SJCRH30 (cell line): ENCODE measurements at regions not wholly inside any gene's neighbourhood (a gene's known extent, or its start where the extent isn't known, plus 50 kb on each side); places are given as distances from the start of the nearest gene placed in this dataset.

ENCODE experiments used
- DNase-seq, 2 experiments: peaks; one replicate each; pipeline ENCODE4 v3.0.0-alpha.2; 2015 to 2020
- H3K27ac ChIP-seq: fragments of 250-450 bp; sonication (Bioruptor Pico); 2 replicates; pipeline ENCODE4 v1.5.1; 2020; ENCODE audit warnings: mild to moderate bottlenecking, moderate library complexity
- H3K27me3 ChIP-seq: fragments of 250-450 bp; sonication (Bioruptor Pico); 2 replicates; pipeline ENCODE4 v1.5.1; 2020; ENCODE audit warnings: mild to moderate bottlenecking, moderate library complexity
- H3K36me3 ChIP-seq: fragments of 250-450 bp; sonication (Bioruptor Pico); 2 replicates; pipeline ENCODE4 v1.5.1; 2020; ENCODE audit warnings: mild to moderate bottlenecking, moderate library complexity
- H3K4me1 ChIP-seq: fragments of 250-450 bp; sonication (Bioruptor Pico); 2 replicates; pipeline ENCODE4 v1.5.1; 2020; ENCODE audit warnings: mild to moderate bottlenecking, moderate library complexity
- H3K4me3 ChIP-seq: fragments of 250-450 bp; sonication (Bioruptor Pico); 2 replicates; pipeline ENCODE4 v1.5.1; 2020; ENCODE audit warnings: mild to moderate bottlenecking, moderate library complexity
- H3K9me3 ChIP-seq: fragments of 250-450 bp; sonication (Bioruptor Pico); replicated peaks from 2 replicates; pipeline ENCODE4 v1.5.1; 2020; ENCODE audit warnings: mild to moderate bottlenecking, moderate library complexity

DNA sequence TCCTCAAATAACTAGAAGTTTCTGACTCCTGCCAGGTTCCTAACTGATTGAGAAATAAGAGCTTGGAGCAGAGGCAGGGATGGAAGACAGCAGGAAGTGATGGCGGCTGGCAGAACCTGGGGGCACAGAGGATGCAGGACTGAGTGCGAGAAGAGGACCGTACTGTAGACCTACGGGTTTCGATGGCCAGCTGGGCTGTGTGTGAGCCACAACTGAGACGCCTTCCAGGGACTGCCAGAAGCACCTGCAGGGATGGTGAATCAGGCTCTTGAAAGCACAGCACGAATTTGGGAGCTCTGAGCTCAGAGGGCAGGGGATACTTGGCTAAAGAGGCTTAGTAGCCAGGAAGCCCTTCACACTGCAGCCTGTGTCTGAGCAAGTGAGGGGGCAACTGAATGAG, 165.6 kb downstream of the ABHD5 start:
- Histone ChIP-seq H3K4me1 (no peaks in the 10 kb centered on the region), H3K4me3 (no peak overlapping the region), H3K9me3 (no peaks in the 10 kb centered on the region), H3K27ac (no peak overlapping the region), H3K36me3 (no peaks in the 10 kb centered on the region), H3K27me3 (no peaks in the 10 kb centered on the region)
- no peak for DNase-seq

DNA sequence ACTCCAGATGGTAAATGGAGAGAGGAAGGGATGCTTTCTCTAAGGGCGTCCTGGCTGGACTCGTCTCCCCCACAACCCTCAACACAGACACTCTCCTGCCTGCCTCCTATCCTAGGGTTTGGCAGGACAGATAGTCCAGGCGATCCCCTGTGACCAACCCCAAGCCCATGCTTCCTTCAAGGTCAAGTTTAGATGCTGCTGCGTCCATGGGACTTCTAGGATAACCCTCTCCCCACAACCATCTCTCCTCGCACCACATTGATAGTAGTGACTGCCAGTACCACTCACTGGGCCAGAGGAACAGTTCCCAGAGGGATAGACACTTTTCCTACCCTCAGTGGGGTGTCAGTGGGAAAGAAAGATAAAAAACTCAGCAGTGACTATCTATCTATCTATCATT, 166.0 kb downstream of the ABHD5 start:
- H3K4me3 ChIP-seq: no peak overlapping the region
- no peak for DNase-seq

DNA sequence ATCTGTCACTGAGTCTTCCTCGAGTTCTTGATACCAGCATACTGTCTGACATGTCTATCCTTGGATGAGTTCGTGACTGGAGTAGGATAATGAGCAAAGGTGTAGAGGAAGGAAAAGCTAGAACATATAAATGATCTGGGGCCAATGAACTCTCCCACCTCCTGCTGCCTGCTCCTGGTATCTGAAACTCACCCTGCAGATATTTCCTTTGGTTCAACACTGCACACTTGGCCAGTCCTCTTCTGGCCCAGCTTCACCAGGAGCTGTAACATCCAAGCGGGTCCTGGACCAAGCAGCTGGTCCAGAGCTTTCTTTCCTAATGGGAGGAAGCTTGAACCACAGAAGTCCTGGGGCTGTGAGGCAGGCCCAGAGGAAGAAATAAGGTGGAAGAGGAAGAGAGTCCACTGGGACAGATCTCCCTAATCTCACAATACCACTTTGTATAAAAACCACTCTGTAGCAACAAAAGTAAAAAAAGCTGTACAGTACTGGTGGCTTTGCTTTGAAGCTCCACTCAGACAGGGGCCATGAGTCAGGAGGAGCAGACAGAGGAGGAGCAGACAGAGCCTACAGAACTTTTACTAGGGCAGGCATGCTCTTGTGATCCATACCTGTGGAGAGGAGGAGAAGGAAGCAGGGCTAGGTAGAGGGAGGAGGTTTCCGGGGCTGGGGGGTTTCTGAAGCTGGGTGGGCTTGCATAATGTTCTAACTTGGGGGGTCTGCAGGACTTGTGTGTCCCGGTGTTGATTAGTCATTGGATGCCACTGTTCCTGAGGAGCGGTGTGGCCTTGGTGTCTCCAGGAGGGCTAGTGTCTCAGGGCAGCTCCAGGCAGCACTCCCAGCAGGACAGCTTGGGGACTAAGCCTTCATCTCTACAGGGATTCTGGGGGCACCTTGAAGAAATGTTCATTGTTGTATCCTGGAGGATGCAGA, 166.9 kb downstream of the ABHD5 start:
- no peak overlapping the region for H3K4me3 ChIP-seq
- H3K36me3 ChIP-seq: no peaks in the 10 kb centered on the region
- H3K27me3 ChIP-seq: no peaks in the 10 kb centered on the region
- H3K4me1 ChIP-seq: no peaks in the 10 kb centered on the region
- H3K27ac ChIP-seq: no peak overlapping the region
- no peak for DNase-seq
- no peaks in the 10 kb centered on the region for H3K9me3 ChIP-seq

More for the DNA sequence above, 166.0 kb downstream of the ABHD5 start:
- Histone ChIP-seq H3K9me3 (no peaks in the 10 kb centered on the region), H3K4me1 (no peaks in the 10 kb centered on the region), H3K27me3 (no peaks in the 10 kb centered on the region), H3K36me3 (no peaks in the 10 kb centered on the region), H3K27ac (no peak overlapping the region)

DNA sequence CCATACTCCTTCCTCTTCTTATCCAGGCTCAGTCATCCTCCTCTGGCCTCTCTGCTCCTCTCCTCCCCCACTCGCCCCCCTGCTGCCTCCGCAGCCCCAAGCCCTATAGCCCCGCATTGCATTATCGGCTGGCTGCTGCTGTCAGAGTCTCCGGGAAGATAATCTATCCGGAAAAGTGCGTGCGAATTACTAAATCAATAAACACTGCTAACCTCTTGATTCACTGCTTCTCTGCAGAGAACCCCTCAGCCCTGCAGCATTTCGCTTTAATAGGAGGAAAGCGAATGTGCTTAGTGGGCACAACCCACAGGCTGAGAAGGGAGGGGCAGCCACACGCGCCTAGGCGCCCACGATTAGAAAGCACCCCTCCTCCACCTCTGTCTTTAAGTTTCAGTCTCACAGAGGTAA, 167.6 kb downstream of the ABHD5 start:
- Histone ChIP-seq H3K27ac (no peak overlapping the region), H3K4me3 (no peak overlapping the region), H3K36me3 (no peaks in the 10 kb centered on the region), H3K4me1 (no peaks in the 10 kb centered on the region), H3K27me3 (no peaks in the 10 kb centered on the region), H3K9me3 (no peaks in the 10 kb centered on the region)
- DNase-seq: no peak

DNA sequence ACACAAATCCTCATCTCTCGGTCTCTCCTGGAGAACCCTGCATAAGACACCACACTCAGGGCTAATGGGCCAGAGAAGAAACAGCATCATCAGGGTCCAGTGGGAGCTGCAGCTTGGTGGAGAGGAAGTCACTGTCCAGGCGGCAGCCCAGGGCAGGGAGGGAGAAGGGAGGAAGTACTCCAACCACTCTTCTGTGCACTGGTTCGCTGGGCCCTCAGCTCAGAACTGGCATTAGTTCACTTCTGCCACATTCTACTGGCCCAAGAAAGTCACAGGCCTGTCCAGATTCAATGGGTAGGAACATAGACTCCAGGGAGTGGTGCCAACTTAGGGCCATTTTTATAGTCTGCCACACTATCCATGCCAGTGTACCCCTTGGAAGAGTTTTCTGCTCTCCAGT, 169.0 kb downstream of the ABHD5 start:
- Histone ChIP-seq H3K9me3 (no peaks in the 10 kb centered on the region), H3K4me1 (no peaks in the 10 kb centered on the region), H3K27me3 (no peaks in the 10 kb centered on the region), H3K27ac (no peak overlapping the region), H3K36me3 (no peaks in the 10 kb centered on the region), H3K4me3 (no peak overlapping the region)
- no peak for DNase-seq

DNA sequence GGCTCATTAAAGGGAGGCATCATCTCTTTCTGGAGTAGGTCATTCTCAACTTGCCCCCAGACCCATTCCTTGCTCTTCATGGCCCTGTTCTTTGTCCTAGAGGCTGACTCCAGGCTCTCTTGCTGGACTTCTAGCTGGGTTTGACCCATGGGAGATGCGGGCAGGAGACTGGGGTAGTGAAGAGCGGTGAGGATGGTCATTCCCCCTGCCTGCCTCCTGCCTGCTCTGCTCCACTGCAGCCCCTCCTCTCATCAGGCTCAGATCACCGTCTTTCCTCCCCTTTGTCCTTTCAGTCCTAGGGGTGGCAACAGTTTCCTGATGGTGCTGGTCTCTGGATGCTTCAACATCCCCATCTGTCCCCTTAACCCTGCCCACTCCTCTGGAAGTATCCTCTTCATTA, 170.9 kb downstream of the ABHD5 start:
- Histone ChIP-seq H3K27me3 (no peaks in the 10 kb centered on the region), H3K9me3 (no peaks in the 10 kb centered on the region), H3K4me1 (no peaks in the 10 kb centered on the region), H3K4me3 (no peak overlapping the region), H3K27ac (no peak overlapping the region), H3K36me3 (no peaks in the 10 kb centered on the region)
- DNase-seq: no peak

DNA sequence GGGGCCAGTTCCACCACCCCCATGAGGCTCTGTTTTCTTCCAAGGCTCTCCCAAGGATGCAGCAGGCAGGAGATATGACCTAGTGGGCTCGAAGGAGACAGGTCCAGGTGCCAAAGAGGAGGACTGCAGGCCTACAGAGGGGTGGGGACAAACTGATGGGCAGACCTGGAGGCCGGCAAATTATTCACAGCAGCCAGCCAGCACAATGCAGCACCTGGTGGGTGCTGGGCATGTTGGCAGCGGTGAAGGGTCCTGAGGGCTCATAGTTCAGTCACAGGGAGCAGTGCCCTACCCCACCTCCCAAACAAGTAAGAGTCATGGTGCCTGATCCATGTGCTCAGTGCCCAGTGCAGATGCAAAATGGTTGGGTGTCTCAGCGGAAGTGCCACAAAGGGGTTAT, 171.7 kb downstream of the ABHD5 start:
- H3K36me3 ChIP-seq: no peaks in the 10 kb centered on the region
- H3K9me3 ChIP-seq: no peaks in the 10 kb centered on the region
- no peak overlapping the region for H3K4me3 ChIP-seq
- no peaks in the 10 kb centered on the region for H3K4me1 ChIP-seq
- H3K27ac ChIP-seq: no peak overlapping the region
- no peaks in the 10 kb centered on the region for H3K27me3 ChIP-seq
- no peak for DNase-seq

DNA sequence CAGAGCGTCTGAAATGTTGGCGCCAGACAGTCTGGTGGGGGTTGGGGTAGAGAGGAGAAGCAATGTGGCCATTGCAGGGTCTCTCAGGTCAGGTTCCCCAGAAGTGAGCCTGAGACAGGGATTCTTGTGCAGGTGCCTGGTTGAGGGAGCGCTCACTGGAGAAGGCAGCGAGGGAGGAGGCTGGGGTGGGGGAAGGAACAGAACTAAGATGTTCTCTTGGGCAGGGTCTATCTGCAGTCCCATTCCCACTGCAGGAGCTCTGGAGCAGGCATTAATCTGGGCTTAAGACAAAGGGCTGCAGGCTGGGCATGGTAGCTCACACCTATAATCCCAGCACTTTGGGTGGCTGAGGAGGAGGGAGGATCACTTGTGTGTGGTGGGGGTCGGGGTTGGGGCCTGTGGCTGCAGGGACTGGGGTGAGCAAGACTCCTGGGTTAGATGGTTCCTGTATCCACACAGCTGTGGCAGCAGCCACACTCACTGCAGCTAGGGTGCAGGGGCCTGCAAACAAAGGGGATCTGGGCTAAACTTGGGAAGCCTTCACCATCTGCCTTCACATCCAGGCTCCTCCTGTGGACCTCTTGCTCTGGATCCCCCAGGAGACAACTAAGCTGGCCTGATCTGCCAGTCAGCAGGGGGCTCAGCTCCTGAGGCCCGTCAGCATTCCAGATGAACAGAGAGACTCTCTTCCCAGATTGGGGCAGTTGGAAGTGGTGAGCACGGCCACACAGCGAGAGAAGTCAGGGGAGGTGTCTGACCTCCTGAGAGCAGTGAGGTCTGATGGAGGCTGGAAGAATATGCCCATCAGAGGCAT, 172.5 kb downstream of the ABHD5 start:
- Histone ChIP-seq H3K4me3 (no peak overlapping the region), H3K4me1 (no peaks in the 10 kb centered on the region), H3K36me3 (no peaks in the 10 kb centered on the region), H3K27me3 (no peaks in the 10 kb centered on the region), H3K27ac (no peak overlapping the region), H3K9me3 (no peaks in the 10 kb centered on the region)
- no peak for DNase-seq

DNA sequence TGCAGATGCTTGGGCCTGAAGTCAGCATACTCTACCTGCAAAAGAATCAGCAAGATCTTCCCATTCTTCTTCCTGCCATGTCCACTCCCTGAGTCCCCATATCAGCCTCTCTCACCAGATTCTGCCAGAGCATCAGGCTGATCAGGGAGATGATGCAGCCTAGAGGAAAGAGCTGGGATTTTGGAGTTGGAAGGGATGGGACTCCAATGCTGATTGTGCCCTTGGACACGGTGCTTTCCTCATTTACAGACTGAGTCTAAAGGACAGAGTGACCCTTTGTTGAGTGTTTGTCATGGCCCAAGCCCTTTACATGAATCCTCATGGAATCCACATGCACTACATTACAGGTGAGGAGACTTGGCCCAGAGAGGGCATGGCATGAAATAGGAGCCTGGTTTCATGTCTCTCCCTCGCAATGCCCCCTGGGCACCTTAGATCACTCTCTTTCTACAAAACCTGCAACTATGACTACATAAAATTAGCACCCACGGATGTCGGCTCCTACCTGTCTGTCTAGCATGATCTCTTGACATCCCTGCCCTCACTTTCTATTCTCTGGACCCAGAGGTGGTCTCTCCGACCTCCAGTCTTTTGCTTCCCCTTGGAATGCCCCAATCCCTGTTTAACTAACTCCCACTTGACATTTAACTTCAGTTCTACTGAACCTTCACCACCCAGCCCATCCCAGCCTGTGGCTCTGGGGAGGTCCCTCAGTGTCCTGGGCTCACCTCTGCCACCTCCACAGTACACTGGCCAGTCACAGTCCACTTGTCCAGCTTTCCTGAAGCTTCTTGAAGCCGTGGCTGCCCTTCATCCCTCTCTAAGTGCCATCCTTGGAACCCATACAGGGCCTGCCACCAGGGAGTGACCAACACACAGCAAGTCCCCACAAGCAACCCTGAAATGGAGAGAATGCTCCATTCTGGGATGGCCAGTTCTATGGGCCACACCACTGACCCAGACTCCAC, 173.5 kb downstream of the ABHD5 start:
- no peaks in the 10 kb centered on the region for H3K36me3 ChIP-seq
- no peaks in the 10 kb centered on the region for H3K9me3 ChIP-seq
- H3K4me1 ChIP-seq: no peaks in the 10 kb centered on the region
- H3K27me3 ChIP-seq: no peaks in the 10 kb centered on the region
- no peak overlapping the region for H3K4me3 ChIP-seq
- no peak for DNase-seq
- H3K27ac ChIP-seq: no peak overlapping the region

DNA sequence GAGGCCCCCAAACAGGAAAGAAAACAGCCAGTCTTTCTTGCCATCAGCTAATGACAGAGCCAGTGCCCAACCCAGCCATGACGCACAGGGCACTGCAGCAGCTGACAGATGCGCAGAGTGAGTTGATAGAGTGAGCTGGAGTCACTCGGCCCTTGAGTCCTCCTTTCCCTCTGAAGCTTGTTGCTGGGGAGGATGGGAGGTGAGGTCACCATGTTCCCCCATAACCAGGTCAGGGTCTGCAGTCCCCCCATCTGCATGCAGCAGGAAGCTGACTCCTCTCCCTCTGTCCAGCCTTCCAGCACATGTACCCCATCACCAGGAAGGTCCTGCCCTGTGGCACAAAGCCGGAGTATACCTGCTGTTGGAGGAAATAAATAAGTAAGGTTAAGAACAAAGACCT, 174.6 kb downstream of the ABHD5 start:
- Histone ChIP-seq H3K4me3 (no peak overlapping the region), H3K9me3 (no peaks in the 10 kb centered on the region), H3K4me1 (no peaks in the 10 kb centered on the region), H3K27ac (no peak overlapping the region), H3K36me3 (no peaks in the 10 kb centered on the region), H3K27me3 (no peaks in the 10 kb centered on the region)
- no peak for DNase-seq

DNA sequence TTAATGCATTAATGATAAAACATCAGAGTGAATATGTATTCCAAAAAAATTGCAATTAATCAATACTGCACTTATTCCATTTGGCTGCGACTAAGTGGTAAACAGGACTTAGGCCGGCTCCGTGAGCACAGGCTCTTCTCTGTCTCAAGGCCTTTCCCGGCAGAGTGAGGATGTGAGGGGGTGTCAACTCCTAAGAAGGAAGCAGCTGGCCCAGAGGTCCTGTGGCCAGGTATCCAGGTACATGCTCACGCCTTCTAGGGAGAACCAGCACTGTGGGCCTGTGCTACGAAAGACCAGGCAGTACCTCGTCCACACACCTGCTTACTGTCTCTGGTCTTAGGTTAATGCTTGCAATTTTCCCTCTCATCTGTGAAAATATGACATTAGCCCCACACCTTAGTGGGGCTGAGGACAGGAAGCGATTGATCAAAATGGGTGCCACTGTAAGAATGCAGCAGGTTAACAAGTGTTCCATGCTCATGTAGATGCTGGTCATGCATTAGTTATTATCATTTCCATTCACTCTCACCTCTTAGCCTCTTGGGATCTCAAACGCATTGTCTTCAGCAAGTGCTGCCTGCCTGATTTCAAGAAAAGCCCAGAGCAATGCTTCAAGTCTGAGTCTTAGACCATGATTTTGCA, 175.3 kb downstream of the ABHD5 start:
- no peak overlapping the region for H3K27ac ChIP-seq
- no peaks in the 10 kb centered on the region for H3K36me3 ChIP-seq
- H3K27me3 ChIP-seq: no peaks in the 10 kb centered on the region
- no peak overlapping the region for H3K4me3 ChIP-seq
- no peaks in the 10 kb centered on the region for H3K4me1 ChIP-seq
- no peaks in the 10 kb centered on the region for H3K9me3 ChIP-seq
- DNase-seq: no peak

DNA sequence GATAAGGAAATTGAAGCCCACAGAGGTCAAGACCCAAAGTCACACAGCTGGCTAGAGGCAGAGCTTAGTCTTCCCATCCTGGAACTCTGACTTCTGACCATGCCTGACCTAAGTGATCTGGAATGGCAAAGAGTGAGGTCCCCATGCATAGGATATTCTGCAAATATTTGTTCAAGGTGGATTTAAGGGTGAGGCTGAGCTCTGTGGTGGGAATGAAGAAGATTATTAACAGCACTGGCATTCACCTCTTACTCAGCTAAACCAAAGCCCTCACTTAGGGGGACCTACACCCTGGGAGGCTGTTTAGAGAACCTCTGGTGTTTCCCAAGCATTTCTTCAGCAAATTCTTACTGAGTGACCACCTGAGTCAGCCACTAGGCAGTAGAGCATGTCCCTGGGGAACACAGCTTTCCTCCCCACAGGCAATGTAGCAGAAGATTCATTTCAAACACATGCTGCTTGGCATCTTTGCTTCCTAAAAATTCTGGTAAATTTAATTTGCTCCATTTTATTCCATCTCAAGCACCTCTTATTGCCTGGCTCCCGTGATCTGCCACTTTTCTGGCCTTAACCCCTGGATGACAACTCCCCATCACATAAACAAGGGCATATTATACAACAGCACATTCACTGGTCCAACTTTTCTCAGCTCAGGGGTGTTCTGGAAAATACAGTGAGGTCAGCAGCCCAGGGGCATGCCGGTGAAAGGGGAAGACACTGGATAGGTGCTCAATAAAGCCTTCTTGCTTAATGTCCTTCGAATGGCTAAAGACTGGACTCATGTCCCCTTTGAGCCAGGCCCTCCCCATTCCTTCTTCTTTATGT, 176.0 kb downstream of the ABHD5 start:
- Histone ChIP-seq H3K4me3 (no peak overlapping the region), H3K36me3 (no peaks in the 10 kb centered on the region), H3K27ac (no peak overlapping the region), H3K4me1 (no peaks in the 10 kb centered on the region), H3K27me3 (no peaks in the 10 kb centered on the region), H3K9me3 (no peaks in the 10 kb centered on the region)
- no peak for DNase-seq

DNA sequence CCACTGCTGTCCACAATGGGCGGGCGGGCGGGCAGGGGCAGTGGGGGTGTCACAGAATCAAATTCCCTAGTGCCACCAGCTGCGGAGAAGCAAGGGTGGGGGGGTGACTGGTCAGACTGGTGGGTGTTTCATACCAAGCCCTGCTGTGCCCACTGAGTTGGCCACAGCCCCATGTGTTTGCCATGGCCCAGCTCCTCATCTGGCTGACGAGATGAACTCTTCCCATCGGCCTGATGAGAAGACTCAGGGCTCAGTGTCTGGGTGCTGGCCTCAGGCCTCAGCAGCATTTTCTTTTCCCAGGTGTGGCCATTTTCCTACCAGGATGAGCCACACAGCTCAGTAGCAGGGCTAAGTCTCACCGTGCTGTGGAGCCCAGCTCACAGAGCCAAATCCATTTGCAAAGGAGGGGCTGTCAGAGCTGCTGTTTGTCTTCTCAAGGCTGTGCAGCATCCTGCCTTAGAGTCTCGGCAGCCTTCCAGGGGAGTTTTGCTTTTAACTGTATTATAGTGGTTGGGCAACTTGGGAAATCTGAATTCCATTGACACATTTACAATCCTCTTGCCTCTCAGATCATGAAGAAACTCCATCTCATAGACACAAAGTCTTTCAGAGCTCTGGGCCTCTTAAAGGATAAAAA, 176.8 kb downstream of the ABHD5 start:
- Histone ChIP-seq H3K27ac (no peak overlapping the region), H3K27me3 (no peaks in the 10 kb centered on the region), H3K9me3 (no peaks in the 10 kb centered on the region), H3K4me1 (no peaks in the 10 kb centered on the region), H3K4me3 (no peak overlapping the region), H3K36me3 (no peaks in the 10 kb centered on the region)
- DNase-seq: no peak
